Epithelial cell of proximal tubule (primary cell): ENCODE measurements at regions not wholly inside any gene's neighbourhood (a gene's known extent, or its start where the extent isn't known, plus 50 kb on each side); places are given as distances from the start of the nearest gene placed in this dataset.
"Not testable (repeated sequence)": the region's sequence is repeated elsewhere in the genome, so short reads cannot be mapped to it uniquely, and the experiment has no call there.

ENCODE experiments used
- DNase-seq: peaks from one replicate; pipeline ENCODE4 v3.0.0-alpha.2; 2011; ENCODE audit warnings: low read depth
- H3K4me3 ChIP-seq: 2 replicates; pipeline ENCODE4 v1.5.1; 2011; ENCODE audit warnings: low read depth, mild to moderate bottlenecking, low read length
- TF ChIP-seq, protein P1 (sequence below): conservative IDR thresholded peaks from 2 replicates; pipeline ENCODE4 v1.5.1; 2012; ENCODE audit warnings: low read depth, mild to moderate bottlenecking, low read length

DNA sequence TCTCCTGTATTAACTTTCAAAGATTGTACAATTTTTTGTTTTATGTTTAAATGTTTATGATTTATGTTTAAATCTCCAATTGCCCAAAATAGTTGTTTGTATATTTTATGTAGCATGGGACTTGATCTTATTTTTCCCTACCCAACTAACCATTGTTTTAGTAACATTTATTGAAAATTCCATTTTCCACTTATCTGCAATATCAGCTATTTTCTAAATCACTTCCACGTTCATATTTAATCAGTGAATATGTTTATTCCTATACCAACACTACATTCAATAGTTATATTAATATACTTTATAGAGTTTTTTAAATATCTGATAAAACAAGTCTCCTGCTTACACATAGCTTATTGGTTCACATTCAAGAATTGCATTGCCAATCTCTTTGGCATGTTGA, 532.2 kb downstream of the CHSY3 start:
- TF ChIP-seq, protein P1, sequence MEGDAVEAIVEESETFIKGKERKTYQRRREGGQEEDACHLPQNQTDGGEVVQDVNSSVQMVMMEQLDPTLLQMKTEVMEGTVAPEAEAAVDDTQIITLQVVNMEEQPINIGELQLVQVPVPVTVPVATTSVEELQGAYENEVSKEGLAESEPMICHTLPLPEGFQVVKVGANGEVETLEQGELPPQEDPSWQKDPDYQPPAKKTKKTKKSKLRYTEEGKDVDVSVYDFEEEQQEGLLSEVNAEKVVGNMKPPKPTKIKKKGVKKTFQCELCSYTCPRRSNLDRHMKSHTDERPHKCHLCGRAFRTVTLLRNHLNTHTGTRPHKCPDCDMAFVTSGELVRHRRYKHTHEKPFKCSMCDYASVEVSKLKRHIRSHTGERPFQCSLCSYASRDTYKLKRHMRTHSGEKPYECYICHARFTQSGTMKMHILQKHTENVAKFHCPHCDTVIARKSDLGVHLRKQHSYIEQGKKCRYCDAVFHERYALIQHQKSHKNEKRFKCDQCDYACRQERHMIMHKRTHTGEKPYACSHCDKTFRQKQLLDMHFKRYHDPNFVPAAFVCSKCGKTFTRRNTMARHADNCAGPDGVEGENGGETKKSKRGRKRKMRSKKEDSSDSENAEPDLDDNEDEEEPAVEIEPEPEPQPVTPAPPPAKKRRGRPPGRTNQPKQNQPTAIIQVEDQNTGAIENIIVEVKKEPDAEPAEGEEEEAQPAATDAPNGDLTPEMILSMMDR: no peak
- H3K4me3 ChIP-seq: no peak overlapping the region
- DNase-seq: no peak

DNA sequence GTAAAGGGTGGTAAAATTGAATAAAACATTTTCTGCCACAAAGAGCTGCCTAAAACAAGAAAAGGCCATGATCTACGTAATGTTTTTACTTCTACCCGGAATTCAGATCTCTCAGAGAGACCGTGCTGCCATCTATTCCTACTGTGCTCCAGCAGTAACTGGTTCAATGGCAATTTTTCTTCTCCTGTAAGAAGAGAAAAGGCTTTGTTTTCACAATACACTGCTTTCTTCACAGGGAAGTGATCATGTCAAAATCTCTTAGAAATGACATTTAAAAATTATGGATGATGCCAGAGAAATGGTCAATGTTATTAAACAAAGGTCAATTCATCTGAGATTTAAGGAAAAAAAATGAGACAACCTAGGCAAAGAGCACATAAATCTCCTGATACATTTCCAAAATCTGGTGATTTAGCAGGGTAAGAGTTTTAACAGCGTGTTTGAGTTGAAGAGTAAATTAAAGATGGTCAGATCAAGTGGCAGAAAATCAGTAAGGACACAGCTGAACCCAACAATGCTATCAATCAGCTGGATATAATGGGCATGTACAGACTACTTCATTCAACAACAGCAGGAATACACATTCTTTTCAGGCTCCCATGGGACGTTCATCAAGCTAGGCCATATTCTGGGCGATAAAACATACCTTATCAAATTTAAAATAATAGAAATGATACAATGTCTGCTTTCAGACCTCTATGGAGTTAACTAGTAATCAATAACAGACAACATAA, 523.1 kb downstream of the CHSY3 start:
- no peak overlapping the region for H3K4me3 ChIP-seq
- TF ChIP-seq, protein P1: no peak
- DNase-seq: no peak

DNA sequence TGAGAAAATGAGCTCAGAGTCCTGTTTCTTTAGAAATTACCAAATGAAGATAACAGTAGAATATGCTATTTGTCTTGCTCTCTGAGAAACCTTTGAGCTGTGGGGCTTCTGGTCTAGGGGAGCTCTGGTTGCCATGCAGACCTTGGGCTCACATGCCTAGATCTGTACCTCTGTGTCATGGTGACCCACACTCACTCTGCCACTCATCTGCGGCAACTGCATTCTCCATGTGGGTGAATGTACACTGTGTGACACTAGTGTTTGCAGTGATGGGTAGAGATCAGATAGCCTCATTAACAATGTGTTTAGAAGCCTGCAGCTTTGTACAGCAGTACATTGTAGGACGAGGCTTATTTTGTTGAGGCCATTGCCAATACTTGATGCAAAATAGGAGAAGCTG, 521.2 kb downstream of the CHSY3 start:
- no peak overlapping the region for H3K4me3 ChIP-seq
- DNase-seq: no peak
- TF ChIP-seq, protein P1: no peak

DNA sequence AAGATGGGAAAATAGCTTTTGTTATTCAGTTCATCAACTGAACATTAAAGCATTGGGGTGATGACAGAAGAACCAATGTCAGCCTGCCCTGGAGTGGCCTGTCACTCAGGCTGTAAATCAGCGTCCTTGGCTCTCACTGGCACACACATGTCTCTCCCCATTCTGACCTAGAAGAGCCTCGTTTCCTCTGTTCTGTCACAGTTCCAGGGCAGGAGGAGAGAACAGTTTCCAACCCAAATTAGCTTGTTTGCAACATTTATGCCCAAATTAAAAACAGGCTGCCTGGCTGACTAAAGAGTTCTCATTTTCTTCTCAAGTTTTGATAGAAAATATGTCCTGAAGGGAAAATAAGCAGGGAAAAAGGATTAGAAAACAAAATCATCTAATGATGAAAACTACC, 520.1 kb downstream of the CHSY3 start:
- DNase-seq: no peak
- TF ChIP-seq, protein P1: no peak

DNA sequence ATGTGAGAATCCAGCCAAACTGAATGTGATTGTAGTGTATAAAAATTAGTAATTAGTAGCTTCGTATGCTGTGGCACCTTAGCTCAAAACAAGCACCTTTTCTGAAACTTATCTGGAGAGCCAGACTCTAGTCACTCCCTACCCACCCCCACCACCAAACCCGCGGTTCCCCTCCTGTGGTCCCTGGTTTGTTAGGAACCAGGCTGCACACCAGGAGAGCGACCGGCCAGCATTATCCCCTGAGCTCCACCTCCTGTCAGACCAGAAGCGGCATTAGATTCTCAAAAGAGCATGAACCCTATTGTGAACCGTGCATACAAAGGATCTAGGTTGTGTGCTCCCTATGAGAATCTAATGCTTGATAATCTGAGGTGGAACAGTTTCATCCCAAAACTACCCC, 498.6 kb downstream of the CHSY3 start:
- H3K4me3 ChIP-seq: no peak overlapping the region
- TF ChIP-seq, protein P1: no peak
- no peak for DNase-seq

More for the DNA sequence above, 520.1 kb downstream of the CHSY3 start:
- H3K4me3 ChIP-seq: no peak overlapping the region

DNA sequence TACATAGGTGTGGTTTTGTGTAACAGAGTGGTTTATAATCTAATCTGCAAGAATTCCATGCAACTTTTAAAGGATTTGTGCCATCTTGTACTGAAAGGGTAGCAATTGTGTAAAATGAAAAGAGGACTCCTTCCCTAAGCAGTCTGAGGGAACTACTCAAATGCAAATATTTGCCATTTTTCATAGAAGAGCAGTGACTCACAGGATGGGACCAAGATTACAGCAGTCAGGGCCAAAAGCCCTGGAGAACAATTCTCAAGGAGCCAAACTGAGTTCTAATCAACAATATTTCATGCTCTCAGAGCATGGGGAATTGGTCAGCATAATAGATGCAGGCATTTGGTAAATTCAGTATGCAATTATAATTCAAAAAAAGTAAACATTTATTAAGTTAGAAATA, 495.8 kb downstream of the CHSY3 start:
- H3K4me3 ChIP-seq: no peak overlapping the region
- no peak for DNase-seq
- TF ChIP-seq, protein P1: no peak

DNA sequence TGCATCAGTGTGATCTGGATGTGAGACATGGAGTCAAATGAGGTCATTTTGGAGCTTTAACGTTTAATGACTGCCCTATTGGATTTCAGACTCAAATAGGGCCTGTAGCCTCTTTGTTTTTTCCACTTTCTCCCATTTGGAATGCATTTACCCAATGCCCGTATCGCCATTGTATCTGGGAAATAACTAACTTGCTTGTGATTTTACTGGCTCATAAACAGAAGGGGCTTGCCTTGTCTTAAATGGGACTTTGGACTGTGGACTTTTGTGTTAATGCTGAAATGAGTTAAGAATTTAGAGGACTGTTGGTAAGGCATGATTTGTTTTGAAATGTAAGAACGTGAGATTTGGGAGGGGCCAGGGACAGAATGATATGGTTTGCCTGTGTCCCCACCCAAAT, 494.6 kb downstream of the CHSY3 start:
- TF ChIP-seq, protein P1: no peak
- no peak for DNase-seq
- H3K4me3 ChIP-seq: no peak overlapping the region

DNA sequence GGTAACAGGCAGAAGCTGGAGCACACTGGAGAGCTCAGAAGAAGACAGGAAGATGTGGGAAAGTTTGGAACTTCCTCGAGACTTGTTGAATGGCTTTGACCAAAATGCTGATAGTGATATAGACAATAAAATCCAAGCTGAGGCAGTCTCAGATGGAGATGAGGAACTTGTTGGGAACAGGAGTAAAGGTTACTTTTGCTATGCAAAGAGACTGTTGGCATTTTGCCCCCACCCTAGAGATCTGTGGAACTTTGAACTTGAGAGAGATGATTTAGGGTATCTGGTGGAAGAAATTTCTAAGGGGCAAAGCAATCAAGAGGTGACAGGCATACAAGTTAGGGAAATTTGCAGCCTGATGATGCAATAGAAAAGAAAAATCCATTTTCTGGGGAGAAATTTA, 493.5 kb downstream of the CHSY3 start:
- not testable (repeated sequence) for DNase-seq, H3K4me3 ChIP-seq
